AG04450 (cell line): ENCODE measurements at regions not wholly inside any gene's neighbourhood (a gene's known extent, or its start where the extent isn't known, plus 50 kb on each side); places are given as distances from the start of the nearest gene placed in this dataset.

Experiments
- CTCF ChIA-PET: fragments of 300-600, 350-600 bp; formaldehyde crosslinking; extraction: SDS; loops from one replicate; lab custom pipeline; 2022; ENCODE audit warnings: antibody characterized with exemption, inconsistent platforms; lab: Charles Lee
- POLR2A ChIA-PET: fragments of 350-600 bp; formaldehyde crosslinking; extraction: SDS; loops from one replicate; lab custom pipeline; 2021; ENCODE audit warnings: antibody characterized with exemption, inconsistent platforms; lab: Yijun Ruan, JAX
- DNase-seq: peaks from one replicate; pipeline ENCODE4 v3.0.0-alpha.2; 2011; ENCODE audit warnings: low read depth, low spot score
- H3K27ac ChIP-seq: one replicate; pipeline ENCODE4 v1.5.1; 2012; ENCODE audit warnings: low read depth, low read length, control low read depth
- H3K27me3 ChIP-seq: one replicate; pipeline ENCODE4 v1.6.0; 2012; ENCODE audit warnings: low read length; ENCODE audit not compliant: control insufficient read depth, insufficient read depth
- H3K4me3 ChIP-seq: 2 replicates; pipeline ENCODE4 v1.5.1; 2011; ENCODE audit warnings: mild to moderate bottlenecking, low read depth, low read length, control low read depth
- H3K9me3 ChIP-seq: 2 replicates; pipeline ENCODE4 v1.5.1; 2012; ENCODE audit warnings: low read length; ENCODE audit not compliant: control insufficient read depth, insufficient read depth
- TF ChIP-seq, protein P1 (sequence below): IDR thresholded peaks from 2 replicates; pipeline ENCODE4 v1.5.1; 2011; ENCODE audit warnings: low read depth, low read length, control low read depth, inconsistent platforms

DNA sequence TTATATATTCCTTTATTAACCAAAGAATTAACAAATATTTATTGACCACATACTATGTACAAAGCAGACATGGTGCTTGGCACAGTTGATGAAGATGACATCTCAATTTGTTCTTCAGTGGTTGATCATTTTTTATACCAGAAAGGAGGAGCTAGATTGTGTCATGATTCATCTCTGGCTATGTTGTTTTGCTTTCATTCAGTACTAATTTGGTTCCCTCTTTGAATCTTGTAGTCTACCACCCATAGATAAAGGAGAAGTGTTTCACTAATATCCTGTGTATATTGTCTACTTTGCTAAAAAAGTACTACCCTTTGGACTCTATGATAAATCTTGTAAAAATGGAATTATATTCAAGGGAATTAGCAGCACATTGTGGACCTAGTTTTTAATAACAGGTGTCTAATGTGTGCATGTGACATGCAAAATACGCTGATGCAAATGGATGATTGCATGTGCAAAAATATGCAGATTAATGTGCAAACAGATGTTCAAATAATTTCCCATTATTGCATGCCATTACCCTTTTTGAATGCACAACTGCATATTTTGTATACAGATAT lies 313.2 kb upstream of the ZEB2 start:
- Histone ChIP-seq H3K27ac (no peak overlapping the region), H3K4me3 (no peak overlapping the region), H3K27me3 (no peaks in the 10 kb centered on the region), H3K9me3 (no peaks in the 10 kb centered on the region)
- TF ChIP-seq, protein P1, sequence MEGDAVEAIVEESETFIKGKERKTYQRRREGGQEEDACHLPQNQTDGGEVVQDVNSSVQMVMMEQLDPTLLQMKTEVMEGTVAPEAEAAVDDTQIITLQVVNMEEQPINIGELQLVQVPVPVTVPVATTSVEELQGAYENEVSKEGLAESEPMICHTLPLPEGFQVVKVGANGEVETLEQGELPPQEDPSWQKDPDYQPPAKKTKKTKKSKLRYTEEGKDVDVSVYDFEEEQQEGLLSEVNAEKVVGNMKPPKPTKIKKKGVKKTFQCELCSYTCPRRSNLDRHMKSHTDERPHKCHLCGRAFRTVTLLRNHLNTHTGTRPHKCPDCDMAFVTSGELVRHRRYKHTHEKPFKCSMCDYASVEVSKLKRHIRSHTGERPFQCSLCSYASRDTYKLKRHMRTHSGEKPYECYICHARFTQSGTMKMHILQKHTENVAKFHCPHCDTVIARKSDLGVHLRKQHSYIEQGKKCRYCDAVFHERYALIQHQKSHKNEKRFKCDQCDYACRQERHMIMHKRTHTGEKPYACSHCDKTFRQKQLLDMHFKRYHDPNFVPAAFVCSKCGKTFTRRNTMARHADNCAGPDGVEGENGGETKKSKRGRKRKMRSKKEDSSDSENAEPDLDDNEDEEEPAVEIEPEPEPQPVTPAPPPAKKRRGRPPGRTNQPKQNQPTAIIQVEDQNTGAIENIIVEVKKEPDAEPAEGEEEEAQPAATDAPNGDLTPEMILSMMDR: no peak
- CTCF ChIA-PET: no interaction called here
- POLR2A ChIA-PET: no interaction called here
- no peak for DNase-seq

GRCh38 chr2:144832048-144832447 lies 312.1 kb upstream of the ZEB2 start:
- DNase-seq: no peak
- POLR2A ChIA-PET: no interaction called here
- Histone ChIP-seq H3K4me3 (no peak overlapping the region), H3K27me3 (no peaks in the 10 kb centered on the region), H3K27ac (no peak overlapping the region), H3K9me3 (no peaks in the 10 kb centered on the region)
- CTCF ChIA-PET: no interaction called here
- TF ChIP-seq, protein P1: no peak

DNA sequence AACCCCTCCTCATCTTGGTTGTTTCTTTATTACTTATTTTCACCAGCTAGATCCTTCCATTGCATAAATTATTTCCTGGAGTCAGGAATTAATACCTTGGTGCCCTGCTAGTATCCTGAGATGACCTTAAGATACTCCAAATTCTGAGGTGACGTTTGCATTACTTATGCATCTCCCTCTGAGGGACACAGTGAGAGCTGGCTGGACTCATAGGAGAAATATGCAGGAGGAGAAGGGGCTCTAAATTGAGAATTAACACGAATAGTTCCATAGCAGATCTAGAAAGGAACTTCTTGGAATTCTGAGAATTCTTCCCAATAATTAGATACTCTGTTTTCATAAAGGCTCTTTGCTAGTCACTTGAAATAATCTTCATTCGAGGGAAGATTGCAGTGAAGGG lies 310.6 kb upstream of the ZEB2 start:
- Histone ChIP-seq H3K4me3 (no peak overlapping the region), H3K27ac (no peak overlapping the region), H3K27me3 (no peaks in the 10 kb centered on the region), H3K9me3 (no peaks in the 10 kb centered on the region)
- DNase-seq: no peak
- TF ChIP-seq, protein P1: no peak
- POLR2A ChIA-PET: no interaction called here
- CTCF ChIA-PET: no interaction called here

DNA sequence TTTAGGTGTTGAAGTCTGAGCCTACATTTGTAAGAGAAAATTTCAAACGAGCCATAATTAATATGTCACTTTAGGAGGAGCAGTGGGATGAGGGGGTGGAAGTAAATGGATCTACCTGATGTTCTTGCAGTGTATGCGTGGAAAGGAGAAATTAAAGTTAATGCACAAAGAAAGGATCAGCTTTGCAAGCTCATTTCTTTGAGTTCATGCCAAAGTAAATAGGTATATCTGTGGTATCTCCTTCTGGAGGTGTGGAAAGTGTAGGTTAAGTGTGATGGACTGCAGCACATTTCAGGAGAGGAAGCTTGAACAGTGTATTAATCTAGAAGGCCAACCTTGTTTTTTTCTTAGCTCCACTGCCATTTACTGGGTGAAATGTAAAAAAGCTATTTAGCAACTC lies 307.5 kb upstream of the ZEB2 start:
- H3K27me3 ChIP-seq: no peaks in the 10 kb centered on the region
- TF ChIP-seq, protein P1: no peak
- DNase-seq: no peak
- ChIA-PET CTCF (no interaction called here), POLR2A (no interaction called here)
- no peak overlapping the region for H3K27ac ChIP-seq
- no peaks in the 10 kb centered on the region for H3K9me3 ChIP-seq
- H3K4me3 ChIP-seq: no peak overlapping the region

- Histone ChIP-seq H3K27me3 (no peaks in the 10 kb centered on the region), H3K9me3 (no peaks in the 10 kb centered on the region), H3K4me3 (no peak overlapping the region), H3K27ac (no peak overlapping the region)
- TF ChIP-seq, protein P1: no peak
- no peak for DNase-seq
- ChIA-PET POLR2A (no interaction called here), CTCF (no interaction called here)
Measured at GRCh38 chr2:144826105-144826504, 306.2 kb upstream of the ZEB2 start.
